ENCODE measurements at regions not wholly inside any gene's neighbourhood (a gene's known extent, or its start where the extent isn't known, plus 50 kb on each side); places are given as distances from the start of the nearest gene placed in this dataset.
"Not testable (repeated sequence)": the region's sequence is repeated elsewhere in the genome, so short reads cannot be mapped to it uniquely, and the experiment has no call there.

GRCh38 chr4:138892483-138893407 lies 122.8 kb upstream of the NOCT start:
- DNase-seq (ENCODE audit: low read depth in 3 of 3), result no peak

GRCh38 chr4:138891631-138892031 lies 124.0 kb upstream of the NOCT start:
- DNase-seq (ENCODE audit: low read depth in 3 of 3), result no peak

GRCh38 chr4:138890891-138891570 lies 124.5 kb upstream of the NOCT start:
- DNase-seq (ENCODE audit: low read depth in 3 of 3), result no peak

- DNase-seq (ENCODE audit: low read depth in 3 of 3), result no peak
These were observed 126.4 kb upstream of the NOCT start for GRCh38 chr4:138889216-138889615.

GRCh38 chr4:138887741-138888140 lies 127.8 kb upstream of the NOCT start:
- DNase-seq (ENCODE audit: low read depth in 3 of 3), result no peak

GRCh38 chr4:138887341-138887740 lies 128.2 kb upstream of the NOCT start:
- no peak for DNase-seq (ENCODE audit: low read depth in 3 of 3)

- no peak for DNase-seq (ENCODE audit: low read depth in 3 of 3)
These were observed 135.8 kb upstream of the NOCT start for GRCh38 chr4:138879757-138880156.

- no peak for DNase-seq (ENCODE audit: low read depth in 3 of 3)
These were observed 139.5 kb upstream of the NOCT start for GRCh38 chr4:138875891-138876608.

GRCh38 chr4:138871555-138871875 lies 144.1 kb upstream of the NOCT start:
- no peak for DNase-seq (ENCODE audit: low read depth in 3 of 3)

GRCh38 chr4:138870737-138871554 lies 144.6 kb upstream of the NOCT start:
- DNase-seq (ENCODE audit: low read depth in 3 of 3), result peak; percentile 12 to 40 (median 17)

GRCh38 chr4:138869631-138870030 lies 145.9 kb upstream of the NOCT start:
- no peak for DNase-seq (ENCODE audit: low read depth in 3 of 3)

GRCh38 chr4:138869165-138869564 lies 146.4 kb upstream of the NOCT start:
- DNase-seq (ENCODE audit: low read depth in 3 of 3), result no peak

GRCh38 chr4:138868562-138868961 lies 147.0 kb upstream of the NOCT start:
- no peak for DNase-seq (ENCODE audit: low read depth in 3 of 3)

GRCh38 chr4:138867404-138867803 lies 148.2 kb upstream of the NOCT start:
- no peak for DNase-seq (ENCODE audit: low read depth in 3 of 3)

- DNase-seq (ENCODE audit: low read depth in 3 of 3), result no peak
These were observed 149.3 kb upstream of the NOCT start for GRCh38 chr4:138866314-138866713.

- DNase-seq (ENCODE audit: low read depth in 3 of 3), result no peak
These were observed 149.8 kb upstream of the NOCT start for GRCh38 chr4:138865765-138866164.

GRCh38 chr4:138864961-138865720 lies 150.4 kb upstream of the NOCT start:
- no peak for DNase-seq (ENCODE audit: low read depth in 3 of 3)

GRCh38 chr4:138863160-138863559 lies 152.4 kb upstream of the NOCT start:
- DNase-seq (ENCODE audit: low read depth in 3 of 3), result no peak

- DNase-seq (ENCODE audit: low read depth in 3 of 3), result no peak
These were observed 154.4 kb upstream of the NOCT start for GRCh38 chr4:138861135-138861534.

- not testable (repeated sequence) for DNase-seq (ENCODE audit: low read depth in 3 of 3)
These were observed 155.2 kb upstream of the NOCT start for GRCh38 chr4:138860357-138860756.

- DNase-seq (ENCODE audit: low read depth in 3 of 3), result no peak
These were observed 156.3 kb upstream of the NOCT start for GRCh38 chr4:138859254-138859653.
